Endothelial cell of umbilical vein (primary cell): ENCODE measurements at regions not wholly inside any gene's neighbourhood (a gene's known extent, or its start where the extent isn't known, plus 50 kb on each side); places are given as distances from the start of the nearest gene placed in this dataset.

Experiments
- BruUV-seq: library from RNA; stranded (reverse); fragments of 400-500 nt; replicated peaks from 2 replicates; lab custom pipeline; 2021; lab: Mats Ljungman, UMichigan
- CTCF ChIA-PET: fragments of 300-600, 350-600 bp; sonication (Branson Sonifier 250); formaldehyde crosslinking; loops from one replicate; lab custom pipeline; 2021; ENCODE audit warnings: antibody characterized with exemption, inconsistent platforms; lab: Charles Lee
- POLR2A ChIA-PET: fragments of 300-600, 350-600 bp; sonication (Branson Sonifier 250); formaldehyde crosslinking; loops from one replicate; lab custom pipeline; 2021; ENCODE audit warnings: antibody characterized with exemption, inconsistent platforms; lab: Charles Lee
- DNase-seq: peaks from one replicate; pipeline ENCODE4 v3.0.0-alpha.2; 2011; ENCODE audit warnings: low read depth, low spot score
- FAIRE-seq: peaks from 2 replicates; lab custom pipeline; 2011; peaks lifted over from hg19 to GRCh38; lab: Jason Lieb, UNC
- H2AFZ ChIP-seq: 2 replicates; pipeline ENCODE4 v1.6.0; 2012; ENCODE audit warnings: low read depth, low read length, control low read depth, inconsistent platforms
- H3K27ac ChIP-seq: 2 replicates; pipeline ENCODE4 v1.5.1; 2011; ENCODE audit warnings: low read depth, mild to moderate bottlenecking, control low read depth, low read length, moderate library complexity; ENCODE audit not compliant: insufficient read depth
- H3K27me3 ChIP-seq, 2 experiments: 2 replicates each; pipeline versions ENCODE4 v1.6.0 to v1.6.1; 2011; ENCODE audit warnings: low read length in 2 of 2, mixed read lengths in 1 of 2; ENCODE audit not compliant: control insufficient read depth in 2 of 2, insufficient read depth in 2 of 2
- H3K36me3 ChIP-seq, 2 experiments: 2 replicates in 1 of 2; 3 replicates in 1 of 2; pipeline ENCODE4 v1.5.1; 2011; ENCODE audit warnings: low read length in 2 of 2, mild to moderate bottlenecking in 1 of 2, moderate library complexity in 1 of 2; ENCODE audit not compliant: control insufficient read depth in 2 of 2, insufficient read depth in 2 of 2; ENCODE audit errors: extremely low read depth in 1 of 2
- H3K4me1 ChIP-seq: 3 replicates; pipeline ENCODE4 v1.5.1; 2011; ENCODE audit warnings: mild to moderate bottlenecking, low read length; ENCODE audit not compliant: control insufficient read depth, insufficient read depth; ENCODE audit errors: extremely low read depth
- H3K4me2 ChIP-seq: 2 replicates; pipeline ENCODE4 v1.6.1; 2011; ENCODE audit warnings: low read length, control low read depth, mixed read lengths; ENCODE audit not compliant: insufficient read depth
- H3K4me3 ChIP-seq, 3 experiments: fragments of 200-600 bp in 1 of 3; sonication (generic), shearing (Covaris generic) in 1 of 3; replicated peaks in 1 of 3; 2 replicates each; pipeline ENCODE4 v1.5.1; 2011 to 2016; ENCODE audit warnings: control low read depth in 3 of 3, low read length in 3 of 3, mild to moderate bottlenecking in 2 of 3, inconsistent platforms in 1 of 3, low read depth in 1 of 3, moderate library complexity in 1 of 3; ENCODE audit not compliant: insufficient read depth in 1 of 3
- H3K79me2 ChIP-seq: 2 replicates; pipeline ENCODE4 v1.6.0; 2012; ENCODE audit warnings: low read length, inconsistent platforms; ENCODE audit not compliant: control insufficient read depth, insufficient read depth
- H3K9ac ChIP-seq: replicated peaks from 2 replicates; pipeline ENCODE3; 2011; ENCODE audit warnings: low read length, control low read depth; ENCODE audit not compliant: insufficient read depth; ENCODE audit errors: extremely low read depth
- H3K9me1 ChIP-seq: replicated peaks from 3 replicates; pipeline ENCODE4 v1.6.0; 2011; ENCODE audit warnings: mild to moderate bottlenecking, low read length; ENCODE audit not compliant: control insufficient read depth, insufficient read depth; ENCODE audit errors: extremely low read depth
- H3K9me3 ChIP-seq: replicated peaks from 2 replicates; pipeline ENCODE4 v1.5.1; 2012; ENCODE audit warnings: low read length, inconsistent platforms; ENCODE audit not compliant: control insufficient read depth, insufficient read depth
- H4K20me1 ChIP-seq: replicated peaks from 2 replicates; pipeline ENCODE3; 2011; ENCODE audit warnings: mild to moderate bottlenecking, low read length; ENCODE audit not compliant: control insufficient read depth, insufficient read depth; ENCODE audit errors: extremely low read depth
- EZH2 ChIP-seq: IDR thresholded peaks from 2 replicates; pipeline ENCODE4 v1.6.1; 2012; ENCODE audit warnings: borderline replicate concordance, low read depth, mild to moderate bottlenecking, moderate library complexity, low read length, inconsistent platforms; ENCODE audit not compliant: severe bottlenecking
- FOS ChIP-seq: IDR thresholded peaks from 2 replicates; pipeline ENCODE4 v1.6.1; 2011; ENCODE audit warnings: mild to moderate bottlenecking, low read length, moderate library complexity, borderline replicate concordance; ENCODE audit not compliant: insufficient read depth
- JUN ChIP-seq: IDR thresholded peaks from 2 replicates; pipeline ENCODE4 v1.6.1; 2011; ENCODE audit warnings: borderline replicate concordance, low read depth; ENCODE audit not compliant: insufficient read length, insufficient read depth
- MYC ChIP-seq: IDR thresholded peaks from one replicate; pipeline ENCODE4 v1.6.1; 2011; ENCODE audit warnings: mild to moderate bottlenecking, low read depth, low read length
- POLR2A ChIP-seq: IDR thresholded peaks from 2 replicates; pipeline ENCODE4 v1.6.1; 2012; ENCODE audit warnings: low read depth, mild to moderate bottlenecking, control low read depth, low read length
- POLR2AphosphoS5 ChIP-seq: IDR thresholded peaks from 2 replicates; pipeline ENCODE4 v1.6.1; 2012; ENCODE audit warnings: low read depth, mild to moderate bottlenecking, control low read depth, low read length, moderate library complexity; ENCODE audit not compliant: insufficient read depth
- dilution Hi-C: fragments of 300-500 bp; cut with MboI; formaldehyde crosslinking; loops from one replicate; pipeline ENCODE4 v1.15.0; 2019; ENCODE audit warnings: low sequenced_read_pairs; ENCODE audit not compliant: extremely low pct_ligation_motif_present
- intact Hi-C: fragments of 100-400 bp; cut with micrococcal nuclease; formaldehyde crosslinking; loops from one replicate; pipeline ENCODE4 v1.10.0; 2022
- TF ChIP-seq, protein P1 (sequence below), 2 donors: IDR thresholded peaks; 1 replicate in 1 of 2; 2 replicates in 1 of 2; pipeline ENCODE4 v1.5.1; 2011; ENCODE audit warnings: low read length in 2 of 2, mild to moderate bottlenecking in 2 of 2, moderate library complexity in 2 of 2, control low read depth in 1 of 2, inconsistent platforms in 1 of 2, low read depth in 1 of 2; ENCODE audit not compliant: insufficient read depth in 1 of 2; ENCODE audit errors: extremely low read depth in 1 of 2

GRCh38 chr19:23993440-23993839 lies 78.8 kb downstream of the ZNF726 start:
- H3K27ac ChIP-seq, result no peak overlapping the region
- TF ChIP-seq POLR2A, result no peak
- no peak for TF ChIP-seq POLR2AphosphoS5
- no peak for TF ChIP-seq JUN
- no peak for TF ChIP-seq EZH2
- no peak for TF ChIP-seq FOS
- no peak for TF ChIP-seq MYC
- TF ChIP-seq, protein P1, sequence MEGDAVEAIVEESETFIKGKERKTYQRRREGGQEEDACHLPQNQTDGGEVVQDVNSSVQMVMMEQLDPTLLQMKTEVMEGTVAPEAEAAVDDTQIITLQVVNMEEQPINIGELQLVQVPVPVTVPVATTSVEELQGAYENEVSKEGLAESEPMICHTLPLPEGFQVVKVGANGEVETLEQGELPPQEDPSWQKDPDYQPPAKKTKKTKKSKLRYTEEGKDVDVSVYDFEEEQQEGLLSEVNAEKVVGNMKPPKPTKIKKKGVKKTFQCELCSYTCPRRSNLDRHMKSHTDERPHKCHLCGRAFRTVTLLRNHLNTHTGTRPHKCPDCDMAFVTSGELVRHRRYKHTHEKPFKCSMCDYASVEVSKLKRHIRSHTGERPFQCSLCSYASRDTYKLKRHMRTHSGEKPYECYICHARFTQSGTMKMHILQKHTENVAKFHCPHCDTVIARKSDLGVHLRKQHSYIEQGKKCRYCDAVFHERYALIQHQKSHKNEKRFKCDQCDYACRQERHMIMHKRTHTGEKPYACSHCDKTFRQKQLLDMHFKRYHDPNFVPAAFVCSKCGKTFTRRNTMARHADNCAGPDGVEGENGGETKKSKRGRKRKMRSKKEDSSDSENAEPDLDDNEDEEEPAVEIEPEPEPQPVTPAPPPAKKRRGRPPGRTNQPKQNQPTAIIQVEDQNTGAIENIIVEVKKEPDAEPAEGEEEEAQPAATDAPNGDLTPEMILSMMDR (IDR thresholded peaks at IDR 0.05; ENCODE audit: extremely low read depth in 1 of 2, insufficient read depth in 1 of 2, low read depth in 1 of 2, low read length in 2 of 2), result no peak
- CTCF ChIA-PET, result no interaction called here
- H3K4me1 ChIP-seq, result no peaks in the 10 kb centered on the region
- no peaks in the 10 kb centered on the region for H3K9me1 ChIP-seq
- dilution Hi-C loops (no loop called here), intact Hi-C loops (no loop called here)
- H3K79me2 ChIP-seq, result no peaks in the 10 kb centered on the region
- H3K9ac ChIP-seq, result no peak overlapping the region
- H3K9me3 ChIP-seq, result peaks cover 7% of the 10 kb centered on the region
- POLR2A ChIA-PET, result no interaction called here
- no peaks in the 10 kb centered on the region for H3K36me3 ChIP-seq
- BruUV-seq, result no TSS peak
- no peak overlapping the region for H2AFZ ChIP-seq
- no peaks in the 10 kb centered on the region for H4K20me1 ChIP-seq
- no peaks in the 10 kb centered on the region for H3K27me3 ChIP-seq
- no peak overlapping the region for H3K4me2 ChIP-seq
- FAIRE-seq (no peak), DNase-seq (no peak)
- H3K4me3 ChIP-seq, result no peak overlapping the region

DNA sequence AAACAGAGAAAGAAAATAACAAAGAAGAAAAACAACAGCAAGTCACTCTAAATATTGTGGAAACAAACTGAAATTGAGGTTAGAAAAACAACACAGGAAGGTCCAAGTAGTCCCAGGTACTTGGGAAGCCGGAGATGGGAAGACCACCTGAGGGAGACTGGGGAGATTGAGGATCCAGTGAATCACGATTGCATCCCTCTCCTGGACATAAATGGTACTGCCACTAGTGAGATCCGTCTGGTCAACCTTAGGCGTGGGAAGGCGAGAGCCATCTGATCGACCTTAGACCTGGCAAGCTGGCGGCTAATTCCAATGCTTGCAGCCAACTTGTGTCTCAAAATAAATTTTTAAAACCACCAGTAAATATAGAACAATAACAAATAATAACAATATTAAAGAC lies 81.9 kb downstream of the ZNF726 start:
- Histone ChIP-seq H2AFZ (no peak overlapping the region), H3K4me2 (no peak overlapping the region), H3K27ac (no peak overlapping the region), H3K27me3 (no peaks in the 10 kb centered on the region), H3K9me1 (no peaks in the 10 kb centered on the region), H3K79me2 (no peaks in the 10 kb centered on the region), H4K20me1 (no peaks in the 10 kb centered on the region), H3K4me1 (no peaks in the 10 kb centered on the region), H3K4me3 (no peak overlapping the region), H3K9ac (no peak overlapping the region), H3K9me3 (peaks cover 7% of the 10 kb centered on the region), H3K36me3 (no peaks in the 10 kb centered on the region)
- BruUV-seq, result no TSS peak
- TF ChIP-seq, protein P1 (IDR thresholded peaks at IDR 0.05; ENCODE audit: extremely low read depth in 1 of 2, insufficient read depth in 1 of 2, low read depth in 1 of 2, low read length in 2 of 2), result peak in 1 of 2 donors; percentile 19
- TF ChIP-seq FOS, result no peak
- DNase-seq (no peak), FAIRE-seq (no peak)
- CTCF ChIA-PET, result no interaction called here
- dilution Hi-C loops, result no loop called here
- intact Hi-C loops, result no loop called here
- POLR2A ChIA-PET, result no interaction called here
